GM12878 (cell line): ENCODE measurements at regions not wholly inside any gene's neighbourhood (a gene's known extent, or its start where the extent isn't known, plus 50 kb on each side); places are given as distances from the start of the nearest gene placed in this dataset.

ENCODE experiments used
- ATAC-seq: fragments of 200-7000 bp; cut with Tn5 transposase; 3 replicates; pipeline ENCODE4 v1.9.1; 2020; ENCODE audit warnings: mild to moderate bottlenecking, moderate library complexity
- BruUV-seq: library from RNA; stranded (reverse); fragments of 400-500 nt; replicated peaks from 2 replicates; lab custom pipeline; 2021; lab: Mats Ljungman, UMichigan
- CTCF ChIA-PET: fragments of 300-600 bp; sonication (Branson Sonifier 250); formaldehyde crosslinking; extraction: SDS; loops from one replicate; lab custom pipeline; 2021; ENCODE audit warnings: inconsistent platforms; lab: Yijun Ruan, JAX
- POLR2A ChIA-PET: fragments of 350-600 bp; formaldehyde crosslinking; extraction: SDS; loops from one replicate; lab custom pipeline; 2021; ENCODE audit warnings: inconsistent platforms; lab: Charles Lee
- RAD21 ChIA-PET: fragments of 300-600 bp; sonication (Branson Sonifier 250); formaldehyde crosslinking; loops from one replicate; lab custom pipeline; 2023; ENCODE audit warnings: antibody characterized with exemption; ENCODE audit not compliant: unreplicated experiment; lab: Charles Lee
- SMC1A ChIA-PET: fragments of 300-600 bp; sonication (Branson Sonifier 250); formaldehyde crosslinking; loops from one replicate; lab custom pipeline; 2023; ENCODE audit not compliant: unreplicated experiment, uncharacterized antibody; lab: Charles Lee
- DNase-seq: peaks from one replicate; pipeline ENCODE4 v3.0.0-alpha.2; 2011; ENCODE audit warnings: low read depth, low spot score
- FAIRE-seq: peaks from 3 replicates; lab custom pipeline; 2011; peaks lifted over from hg19 to GRCh38; lab: Jason Lieb, UNC
- H2AFZ ChIP-seq: 2 replicates; pipeline ENCODE4 v1.6.0; 2011; ENCODE audit warnings: low read depth, low read length, control low read depth; ENCODE audit not compliant: control insufficient read depth
- H3K27ac ChIP-seq: 2 replicates; pipeline ENCODE4 v1.5.1; 2011; ENCODE audit warnings: control low read depth; ENCODE audit not compliant: control insufficient read depth, insufficient read depth
- H3K27me3 ChIP-seq, 2 experiments: replicated peaks in 1 of 2; 2 replicates each; pipeline versions ENCODE4 v1.6.0 to v1.6.1; 2011; ENCODE audit warnings: low read length in 1 of 2; ENCODE audit not compliant: control insufficient read depth in 2 of 2, insufficient read depth in 2 of 2
- H3K36me3 ChIP-seq, 2 experiments: 2 replicates each; pipeline ENCODE4 v1.5.1; 2011; ENCODE audit warnings: low read length in 1 of 2; ENCODE audit not compliant: control insufficient read depth in 2 of 2, insufficient read depth in 2 of 2
- H3K4me1 ChIP-seq: 2 replicates; pipeline ENCODE4 v1.6.1; 2011; ENCODE audit warnings: mild to moderate bottlenecking, low read length, moderate library complexity, mixed read lengths; ENCODE audit not compliant: control insufficient read depth, insufficient read depth
- H3K4me2 ChIP-seq: 2 replicates; pipeline ENCODE4 v1.6.0; 2011; ENCODE audit warnings: control low read depth; ENCODE audit not compliant: control insufficient read depth, insufficient read depth
- H3K4me3 ChIP-seq: fragments of 200-600 bp; sonication (generic); 2 replicates; pipeline ENCODE4 v1.5.1; 2016
- H3K79me2 ChIP-seq: 2 replicates; pipeline ENCODE4 v1.6.0; 2011; ENCODE audit warnings: low read length; ENCODE audit not compliant: control insufficient read depth, insufficient read depth
- H3K9ac ChIP-seq: 2 replicates; pipeline ENCODE4 v1.8.0; 2011; ENCODE audit warnings: low read length, control low read depth, mixed read lengths; ENCODE audit not compliant: control insufficient read depth, insufficient read depth
- H3K9me3 ChIP-seq: replicated peaks from 3 replicates; pipeline ENCODE4 v1.5.1; 2011; ENCODE audit warnings: mild to moderate bottlenecking, low read length; ENCODE audit not compliant: control insufficient read depth, insufficient read depth
- H4K20me1 ChIP-seq: 2 replicates; pipeline ENCODE4 v1.6.0; 2011; ENCODE audit not compliant: control insufficient read depth, insufficient read depth
- BACH1 ChIP-seq: fragments of 450-650 bp; IDR thresholded peaks from 2 replicates; pipeline ENCODE4 v1.6.1; 2017; ENCODE audit warnings: mild to moderate bottlenecking, borderline replicate concordance
- FOS ChIP-seq: IDR thresholded peaks from 3 replicates; pipeline ENCODE4 v1.6.1; 2011; ENCODE audit warnings: borderline replicate concordance; ENCODE audit not compliant: insufficient read length; ENCODE audit errors: extremely low read depth
- HCFC1 ChIP-seq: fragments of 150-350 bp; IDR thresholded peaks from 2 replicates; pipeline ENCODE4 v1.6.1; 2014; ENCODE audit warnings: low read length
- MTA3 ChIP-seq: IDR thresholded peaks from 2 replicates; pipeline ENCODE4 v1.6.1; 2012; ENCODE audit warnings: low read length, inconsistent platforms, borderline replicate concordance
- NFYA ChIP-seq: IDR thresholded peaks from 2 replicates; pipeline ENCODE4 v1.6.1; 2011; ENCODE audit warnings: low read depth, mild to moderate bottlenecking, low read length, improper control_type of control experiment, borderline replicate concordance
- POLR2AphosphoS2 ChIP-seq: IDR thresholded peaks from 2 replicates; pipeline ENCODE4 v1.6.1; 2011; ENCODE audit warnings: low read depth, mild to moderate bottlenecking, low read length, improper control_type of control experiment, moderate library complexity
- RELA ChIP-seq: fragments of 450-650 bp; IDR thresholded peaks from 2 replicates; pipeline ENCODE4 v1.8.0; 2014; ENCODE audit warnings: borderline replicate concordance; ENCODE audit not compliant: partially characterized antibody
- SMARCA5 ChIP-seq: fragments of 450-650 bp; IDR thresholded peaks from 2 replicates; pipeline ENCODE4 v1.6.1; 2017; ENCODE audit warnings: mild to moderate bottlenecking
- SUZ12 ChIP-seq: fragments of 200-600 bp; sonication (generic); IDR thresholded peaks from one replicate; pipeline ENCODE4 v1.6.1; 2018; ENCODE audit warnings: antibody characterized with exemption, mild to moderate bottlenecking; ENCODE audit not compliant: unreplicated experiment
- ZNF217 ChIP-seq: fragments of 450-650 bp; IDR thresholded peaks from 2 replicates; pipeline ENCODE4 v1.6.1; 2017; ENCODE audit warnings: antibody characterized with exemption, mild to moderate bottlenecking
- WGBS: methylation state at CpG from one replicate; pipeline ENCODE4 v1.1.6; 2016; ENCODE audit warnings: low lambda C conversion rate; ENCODE audit not compliant: insufficient replicate concordance, insufficient coverage; ENCODE audit errors: missing lambda C conversion rate; 5-methylcytosine and 5-hydroxymethylcytosine counted together
- in situ Hi-C: fragments of 300-500 bp; cut with MboI; formaldehyde crosslinking; loops from 9 replicates; pipeline ENCODE4 v1.14.3; 2018; ENCODE audit warnings: mixed read lengths
- intact Hi-C: fragments of 100-400 bp; cut with micrococcal nuclease; formaldehyde crosslinking; loops from one replicate; pipeline ENCODE4 v1.14.2; 2022; ENCODE audit not compliant: unreplicated experiment
- TF ChIP-seq, protein P1 (sequence below): fragments of 450-650 bp; IDR thresholded peaks from 2 replicates; pipeline ENCODE4 v1.6.1; 2017; ENCODE audit warnings: mild to moderate bottlenecking, moderate library complexity
- TF ChIP-seq, protein P2 (sequence below): fragments of 450-650 bp; IDR thresholded peaks from 2 replicates; pipeline ENCODE4 v1.6.1; 2017; ENCODE audit warnings: mild to moderate bottlenecking
- TF ChIP-seq, protein P3 (sequence below): fragments of 450-650 bp; IDR thresholded peaks from 2 replicates; pipeline ENCODE4 v1.6.1; 2018; ENCODE audit warnings: borderline replicate concordance, mild to moderate bottlenecking; ENCODE audit not compliant: partially characterized antibody
- TF ChIP-seq, protein P4 (sequence below): IDR thresholded peaks from 2 replicates; pipeline ENCODE4 v1.6.1; 2011; ENCODE audit warnings: low read depth, mild to moderate bottlenecking, low read length, moderate library complexity, borderline replicate concordance; ENCODE audit errors: extremely low read depth

DNA sequence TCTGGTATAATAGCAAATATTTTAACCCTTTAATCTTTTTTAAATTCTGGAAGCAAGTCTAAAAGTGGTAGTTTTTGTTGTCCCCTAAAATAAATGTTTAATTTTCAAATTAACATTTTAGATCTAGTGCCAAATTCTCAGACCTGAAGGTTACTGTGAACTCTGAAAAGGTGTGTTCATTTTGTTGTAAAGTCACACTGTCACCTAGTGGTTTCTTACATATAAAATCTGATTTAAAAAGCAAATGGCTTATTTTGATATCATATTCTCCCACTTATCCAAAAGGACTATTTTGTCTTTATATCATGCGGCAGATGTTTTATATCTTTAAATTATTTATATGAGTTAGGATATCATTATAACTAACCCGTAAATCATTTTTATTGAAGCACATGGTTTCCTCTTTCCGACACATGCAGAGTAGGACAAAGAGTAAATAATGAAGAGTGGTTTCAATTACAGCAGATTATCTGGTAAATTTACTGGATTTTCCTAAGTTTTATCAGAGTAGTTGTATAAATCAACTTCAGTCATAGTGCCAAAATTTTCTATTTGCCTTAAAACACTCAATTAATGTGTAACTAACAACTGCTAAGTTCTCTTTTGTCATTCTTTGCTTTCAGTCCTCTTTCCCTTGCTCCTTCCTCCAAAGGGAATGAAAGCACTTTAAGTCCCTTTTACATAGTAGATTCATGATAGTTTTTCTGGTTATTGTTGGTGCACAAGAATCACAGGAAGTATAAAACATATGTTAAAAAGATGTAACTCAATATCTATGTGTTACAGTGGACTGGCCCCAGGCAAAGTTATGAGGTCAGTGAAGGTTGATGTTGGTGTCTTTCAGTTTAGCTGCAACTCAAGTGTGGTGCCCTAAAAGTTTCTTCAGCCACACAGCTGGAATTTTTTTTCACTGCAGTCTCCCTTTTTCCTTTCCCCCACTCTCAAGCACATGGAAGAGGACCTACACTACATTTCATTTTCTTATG lies 189.6 kb downstream of the COX7C start:
- no peaks in the 10 kb centered on the region for H4K20me1 ChIP-seq
- H3K9me3 ChIP-seq, result no peaks in the 10 kb centered on the region
- no peaks in the 10 kb centered on the region for H3K27me3 ChIP-seq
- intact Hi-C loops, result no loop called here
- no peak overlapping the region for H3K9ac ChIP-seq
- SMC1A ChIA-PET, result no interaction called here
- no peak overlapping the region for H2AFZ ChIP-seq
- BruUV-seq, result no TSS peak
- CTCF ChIA-PET, result interaction anchor here (1.5 to 1.7 kb wide), 2 partner anchors 10 to 43 kb away, joined by 3 read pairs; no protein-coding TSS in a partner anchor
- no peaks in the 10 kb centered on the region for H3K36me3 ChIP-seq
- H3K4me3 ChIP-seq, result no peak overlapping the region
- WGBS, result 76% methylated on average over 3 of the region's 3 CpGs
- no peaks in the 10 kb centered on the region for H3K79me2 ChIP-seq
- DNase-seq (no peak), FAIRE-seq (no peak), ATAC-seq (no peak)
- in situ Hi-C loops, result no loop called here
- no peak overlapping the region for H3K4me2 ChIP-seq
- H3K4me1 ChIP-seq, result no peaks in the 10 kb centered on the region
- POLR2A ChIA-PET, result no interaction called here
- H3K27ac ChIP-seq, result no peak overlapping the region
- RAD21 ChIA-PET, result no interaction called here
- TF ChIP-seq, protein P1, sequence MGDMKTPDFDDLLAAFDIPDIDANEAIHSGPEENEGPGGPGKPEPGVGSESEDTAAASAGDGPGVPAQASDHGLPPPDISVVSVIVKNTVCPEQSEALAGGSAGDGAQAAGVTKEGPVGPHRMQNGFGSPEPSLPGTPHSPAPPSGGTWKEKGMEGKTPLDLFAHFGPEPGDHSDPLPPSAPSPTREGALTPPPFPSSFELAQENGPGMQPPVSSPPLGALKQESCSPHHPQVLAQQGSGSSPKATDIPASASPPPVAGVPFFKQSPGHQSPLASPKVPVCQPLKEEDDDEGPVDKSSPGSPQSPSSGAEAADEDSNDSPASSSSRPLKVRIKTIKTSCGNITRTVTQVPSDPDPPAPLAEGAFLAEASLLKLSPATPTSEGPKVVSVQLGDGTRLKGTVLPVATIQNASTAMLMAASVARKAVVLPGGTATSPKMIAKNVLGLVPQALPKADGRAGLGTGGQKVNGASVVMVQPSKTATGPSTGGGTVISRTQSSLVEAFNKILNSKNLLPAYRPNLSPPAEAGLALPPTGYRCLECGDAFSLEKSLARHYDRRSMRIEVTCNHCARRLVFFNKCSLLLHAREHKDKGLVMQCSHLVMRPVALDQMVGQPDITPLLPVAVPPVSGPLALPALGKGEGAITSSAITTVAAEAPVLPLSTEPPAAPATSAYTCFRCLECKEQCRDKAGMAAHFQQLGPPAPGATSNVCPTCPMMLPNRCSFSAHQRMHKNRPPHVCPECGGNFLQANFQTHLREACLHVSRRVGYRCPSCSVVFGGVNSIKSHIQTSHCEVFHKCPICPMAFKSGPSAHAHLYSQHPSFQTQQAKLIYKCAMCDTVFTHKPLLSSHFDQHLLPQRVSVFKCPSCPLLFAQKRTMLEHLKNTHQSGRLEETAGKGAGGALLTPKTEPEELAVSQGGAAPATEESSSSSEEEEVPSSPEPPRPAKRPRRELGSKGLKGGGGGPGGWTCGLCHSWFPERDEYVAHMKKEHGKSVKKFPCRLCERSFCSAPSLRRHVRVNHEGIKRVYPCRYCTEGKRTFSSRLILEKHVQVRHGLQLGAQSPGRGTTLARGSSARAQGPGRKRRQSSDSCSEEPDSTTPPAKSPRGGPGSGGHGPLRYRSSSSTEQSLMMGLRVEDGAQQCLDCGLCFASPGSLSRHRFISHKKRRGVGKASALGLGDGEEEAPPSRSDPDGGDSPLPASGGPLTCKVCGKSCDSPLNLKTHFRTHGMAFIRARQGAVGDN, result no peak
- TF ChIP-seq, protein P2, sequence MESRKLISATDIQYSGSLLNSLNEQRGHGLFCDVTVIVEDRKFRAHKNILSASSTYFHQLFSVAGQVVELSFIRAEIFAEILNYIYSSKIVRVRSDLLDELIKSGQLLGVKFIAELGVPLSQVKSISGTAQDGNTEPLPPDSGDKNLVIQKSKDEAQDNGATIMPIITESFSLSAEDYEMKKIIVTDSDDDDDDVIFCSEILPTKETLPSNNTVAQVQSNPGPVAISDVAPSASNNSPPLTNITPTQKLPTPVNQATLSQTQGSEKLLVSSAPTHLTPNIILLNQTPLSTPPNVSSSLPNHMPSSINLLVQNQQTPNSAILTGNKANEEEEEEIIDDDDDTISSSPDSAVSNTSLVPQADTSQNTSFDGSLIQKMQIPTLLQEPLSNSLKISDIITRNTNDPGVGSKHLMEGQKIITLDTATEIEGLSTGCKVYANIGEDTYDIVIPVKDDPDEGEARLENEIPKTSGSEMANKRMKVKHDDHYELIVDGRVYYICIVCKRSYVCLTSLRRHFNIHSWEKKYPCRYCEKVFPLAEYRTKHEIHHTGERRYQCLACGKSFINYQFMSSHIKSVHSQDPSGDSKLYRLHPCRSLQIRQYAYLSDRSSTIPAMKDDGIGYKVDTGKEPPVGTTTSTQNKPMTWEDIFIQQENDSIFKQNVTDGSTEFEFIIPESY, result no peak
- TF ChIP-seq FOS (no peak), SUZ12 (no peak), ZNF217 (no peak), SMARCA5 (no peak), NFYA (no peak), HCFC1 (no peak), POLR2AphosphoS2 (no peak), MTA3 (no peak), BACH1 (no peak), RELA (no peak)
- TF ChIP-seq, protein P3, sequence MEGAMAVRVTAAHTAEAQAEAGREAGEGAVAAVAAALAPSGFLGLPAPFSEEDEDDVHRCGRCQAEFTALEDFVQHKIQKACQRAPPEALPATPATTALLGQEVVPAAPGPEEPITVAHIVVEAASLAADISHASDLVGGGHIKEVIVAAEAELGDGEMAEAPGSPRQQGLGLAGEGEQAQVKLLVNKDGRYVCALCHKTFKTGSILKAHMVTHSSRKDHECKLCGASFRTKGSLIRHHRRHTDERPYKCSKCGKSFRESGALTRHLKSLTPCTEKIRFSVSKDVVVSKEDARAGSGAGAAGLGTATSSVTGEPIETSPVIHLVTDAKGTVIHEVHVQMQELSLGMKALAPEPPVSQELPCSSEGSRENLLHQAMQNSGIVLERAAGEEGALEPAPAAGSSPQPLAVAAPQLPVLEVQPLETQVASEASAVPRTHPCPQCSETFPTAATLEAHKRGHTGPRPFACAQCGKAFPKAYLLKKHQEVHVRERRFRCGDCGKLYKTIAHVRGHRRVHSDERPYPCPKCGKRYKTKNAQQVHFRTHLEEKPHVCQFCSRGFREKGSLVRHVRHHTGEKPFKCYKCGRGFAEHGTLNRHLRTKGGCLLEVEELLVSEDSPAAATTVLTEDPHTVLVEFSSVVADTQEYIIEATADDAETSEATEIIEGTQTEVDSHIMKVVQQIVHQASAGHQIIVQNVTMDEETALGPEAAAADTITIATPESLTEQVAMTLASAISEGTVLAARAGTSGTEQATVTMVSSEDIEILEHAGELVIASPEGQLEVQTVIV, result no peak
- TF ChIP-seq, protein P4, sequence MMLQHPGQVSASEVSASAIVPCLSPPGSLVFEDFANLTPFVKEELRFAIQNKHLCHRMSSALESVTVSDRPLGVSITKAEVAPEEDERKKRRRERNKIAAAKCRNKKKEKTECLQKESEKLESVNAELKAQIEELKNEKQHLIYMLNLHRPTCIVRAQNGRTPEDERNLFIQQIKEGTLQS, result no peak
